Inflammatory macrophage (primary cell): ENCODE measurements at regions not wholly inside any gene's neighbourhood (a gene's known extent, or its start where the extent isn't known, plus 50 kb on each side); places are given as distances from the start of the nearest gene placed in this dataset.
"Not testable (repeated sequence)": the region's sequence is repeated elsewhere in the genome, so short reads cannot be mapped to it uniquely, and the experiment has no call there.

Experiments
- DNase-seq, 2 donors: peaks; one replicate each; pipeline ENCODE4 v3.0.0-alpha.2; 2020 to 2022

- no peak for DNase-seq
Observed at GRCh38 chr5:50343715-50344114, 97.4 kb downstream of the EMB start.

GRCh38 chr5:50340757-50341156 is 100.3 kb downstream of the EMB start:
- DNase-seq: no peak

DNA sequence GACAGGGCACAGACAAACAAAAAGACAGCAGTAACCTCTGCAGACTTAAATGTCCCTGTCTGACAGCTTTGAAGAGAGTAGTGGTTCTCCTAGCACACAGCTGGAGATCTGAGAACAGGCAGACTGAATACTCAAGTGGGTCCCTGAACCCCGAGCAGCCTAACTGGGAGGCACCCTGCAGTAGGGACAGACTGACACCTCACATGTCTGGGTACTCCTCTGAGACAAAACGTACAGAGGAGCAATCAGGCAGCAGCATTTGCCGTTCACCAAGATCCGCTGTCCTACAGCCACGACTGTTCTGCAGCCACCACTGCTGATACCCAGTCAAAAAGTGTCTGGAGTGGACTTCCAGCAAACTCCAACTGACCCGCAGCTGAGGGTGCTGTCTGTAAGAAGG is 110.5 kb downstream of the EMB start:
- not testable (repeated sequence) for DNase-seq

GRCh38 chr5:50328193-50328729 is 112.8 kb downstream of the EMB start:
- no peak for DNase-seq

DNA sequence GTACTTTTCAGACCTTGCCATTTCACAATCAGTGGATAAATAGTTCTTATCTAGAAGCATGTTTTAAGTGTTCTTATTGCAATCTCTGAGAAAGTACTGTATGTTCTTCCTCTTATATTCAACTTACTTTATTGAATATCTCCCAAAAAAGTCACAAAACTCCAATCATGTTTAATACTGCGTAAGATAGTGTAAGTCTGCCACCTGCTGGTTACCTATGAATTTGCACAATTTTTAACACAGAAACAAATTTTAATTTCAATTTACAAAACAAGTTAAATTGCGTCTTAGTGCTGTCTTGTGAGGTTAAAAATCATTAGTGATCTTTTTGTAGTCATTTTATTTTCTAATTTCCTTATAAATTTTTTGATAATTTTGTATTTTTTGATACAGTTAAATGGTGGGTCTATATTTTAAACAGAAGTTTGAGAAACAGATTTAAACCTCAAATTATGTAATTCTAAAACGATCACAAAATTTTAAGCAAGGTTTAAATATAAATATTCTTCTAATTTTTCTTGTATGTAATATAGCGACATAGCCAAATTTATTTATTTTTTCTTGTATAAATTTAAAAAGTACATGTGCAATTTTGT is 115.8 kb downstream of the EMB start:
- DNase-seq: peak; percentile 24 to 33

- no peak for DNase-seq
Observed at GRCh38 chr5:50320131-50320749, 120.8 kb downstream of the EMB start.

- DNase-seq: no peak
Observed at GRCh38 chr5:50318220-50318619, 122.9 kb downstream of the EMB start.

GRCh38 chr5:50306488-50306887 is 134.6 kb downstream of the EMB start:
- not testable (repeated sequence) for DNase-seq

DNA sequence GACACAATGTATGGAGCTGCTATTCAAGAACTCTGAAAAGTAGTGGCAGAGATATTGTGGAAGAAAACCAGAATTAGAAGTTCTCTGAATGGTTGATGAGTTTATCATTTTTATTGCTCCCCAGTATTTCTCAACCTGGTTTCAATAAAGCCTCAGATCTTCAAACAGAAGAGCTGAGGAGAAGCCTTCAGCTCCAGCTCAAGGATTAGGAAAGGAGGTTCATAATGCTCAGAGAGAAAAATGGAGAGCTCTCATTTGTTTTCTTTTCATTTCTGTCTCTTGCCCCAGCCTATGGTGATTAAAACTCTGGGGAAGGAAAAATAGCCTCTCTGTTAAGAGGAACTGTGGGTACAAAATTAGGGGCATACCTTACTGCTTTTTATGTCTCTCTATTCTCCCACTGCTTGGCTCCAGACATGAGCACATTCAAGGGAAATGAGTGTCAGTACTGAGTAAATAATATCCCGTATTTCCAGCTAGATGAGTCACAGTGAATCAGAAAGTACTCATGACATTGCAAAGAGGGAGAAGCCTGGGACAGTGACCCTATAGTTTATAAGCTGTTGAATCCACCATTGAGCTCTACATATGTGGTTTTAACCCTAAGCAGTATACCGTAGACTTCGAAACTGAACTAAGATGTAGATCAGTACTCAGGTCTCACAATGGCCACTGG is 138.1 kb downstream of the EMB start:
- DNase-seq: no peak

DNA sequence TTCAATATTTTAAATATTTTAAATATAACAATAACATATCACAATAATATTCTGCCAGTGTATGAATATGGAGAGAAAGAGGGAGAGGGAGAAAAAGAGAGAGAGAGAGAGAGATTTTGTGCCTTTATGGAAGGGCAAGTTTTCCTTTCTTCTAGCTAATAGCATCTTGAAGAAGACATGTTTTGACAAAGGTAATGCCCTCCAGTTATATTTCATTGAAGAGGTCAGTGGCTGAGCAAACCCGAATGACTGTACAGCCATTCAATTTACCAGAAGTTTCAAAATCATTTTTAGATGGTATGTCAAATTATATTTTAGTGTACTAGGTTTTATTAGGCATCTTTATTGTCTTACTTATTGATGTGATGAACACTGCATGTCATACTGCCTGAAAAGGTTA is 139.3 kb downstream of the EMB start:
- no peak for DNase-seq

DNA sequence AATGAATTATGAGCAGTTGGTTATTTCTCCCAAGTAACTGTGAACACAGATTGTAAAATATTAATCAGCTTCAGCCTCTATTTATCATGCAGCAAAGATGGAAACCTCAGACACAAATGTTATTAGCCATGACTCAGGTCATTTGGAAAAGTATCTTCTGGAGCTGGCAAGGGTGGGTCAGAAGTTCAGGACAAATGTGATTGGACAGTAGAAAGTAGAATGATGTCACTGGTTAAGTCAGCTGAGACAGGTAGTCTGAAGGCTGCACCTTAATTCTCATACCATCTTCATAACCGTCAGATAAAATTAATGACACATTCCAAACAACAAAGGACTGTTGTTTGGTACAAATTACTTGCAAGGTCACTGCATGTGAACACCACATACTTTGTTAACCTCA is 140.2 kb downstream of the EMB start:
- DNase-seq: no peak

GRCh38 chr5:50299896-50300295 is 141.2 kb downstream of the EMB start:
- no peak for DNase-seq

GRCh38 chr5:50292735-50293394 is 148.2 kb downstream of the EMB start:
- DNase-seq: no peak

DNA sequence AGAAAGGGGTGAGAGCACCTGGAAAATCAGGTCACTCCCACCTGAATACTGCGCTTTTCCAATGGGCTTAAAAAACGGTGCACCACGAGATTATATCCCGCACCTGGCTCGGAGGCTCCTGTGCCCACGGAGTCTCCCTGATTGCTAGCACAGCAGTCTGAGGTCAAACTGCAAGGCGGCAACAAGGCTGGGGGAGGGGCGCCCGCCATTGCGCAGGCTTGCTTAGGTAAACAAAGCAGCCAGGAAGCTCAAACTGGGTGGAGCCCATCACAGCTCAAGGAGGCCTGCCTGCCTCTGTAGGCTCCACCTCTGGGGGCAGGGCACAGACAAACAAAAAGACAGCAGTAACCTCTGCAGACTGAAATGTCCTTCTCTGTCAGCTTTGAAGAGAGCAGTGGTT is 160.6 kb downstream of the EMB start:
- not testable (repeated sequence) for DNase-seq
